GM23338 (cell line): ENCODE measurements at regions not wholly inside any gene's neighbourhood (a gene's known extent, or its start where the extent isn't known, plus 50 kb on each side); places are given as distances from the start of the nearest gene placed in this dataset.
A peak's percentile ranks its signal among the peaks of the same experiment; 100 is the strongest.

Source experiments
- ATAC-seq: fragments of 200-7000 bp; cut with Tn5 transposase; 3 replicates; pipeline ENCODE4 v1.9.1; 2020
- DNase-seq: peaks from one replicate; pipeline ENCODE4 v3.0.0-alpha.2; 2015; ENCODE audit warnings: low spot score
- H2AFZ ChIP-seq: fragments of 200-600 bp; sonication (generic); 2 replicates; pipeline ENCODE4 v1.8.0; 2016; ENCODE audit warnings: antibody characterized with exemption, mild to moderate bottlenecking, moderate library complexity
- H3F3A ChIP-seq: fragments of 200-600 bp; sonication (generic); replicated peaks from 2 replicates; pipeline ENCODE4 v1.8.0; 2017; ENCODE audit warnings: antibody characterized with exemption, mixed run types, low read depth
- H3K27ac ChIP-seq: fragments of 200-600 bp; sonication (generic); 2 replicates; pipeline ENCODE4 v1.6.1; 2016; ENCODE audit warnings: low read depth
- H3K27me3 ChIP-seq: fragments of 200-600 bp; sonication (generic); 2 replicates; pipeline ENCODE4 v1.8.0; 2016; ENCODE audit warnings: mild to moderate bottlenecking, mixed run types, moderate library complexity; ENCODE audit not compliant: insufficient read depth
- H3K36me3 ChIP-seq: fragments of 200-600 bp; sonication (generic); 2 replicates; pipeline ENCODE4 v1.8.0; 2016; ENCODE audit warnings: mild to moderate bottlenecking; ENCODE audit not compliant: insufficient read depth
- H3K4me1 ChIP-seq: fragments of 200-600 bp; sonication (generic); 2 replicates; pipeline ENCODE4 v1.8.0; 2016; ENCODE audit warnings: mild to moderate bottlenecking, moderate library complexity; ENCODE audit not compliant: insufficient read depth
- H3K4me2 ChIP-seq: fragments of 200-600 bp; sonication (generic); 2 replicates; pipeline ENCODE4 v1.7.1; 2017; ENCODE audit warnings: mixed run types
- H3K4me3 ChIP-seq: fragments of 200-600 bp; sonication (generic); 2 replicates; pipeline ENCODE4 v1.6.1; 2016; ENCODE audit warnings: mixed run types
- H3K79me2 ChIP-seq: fragments of 200-600 bp; sonication (generic); replicated peaks from 2 replicates; pipeline ENCODE4 v1.8.0; 2017; ENCODE audit warnings: mild to moderate bottlenecking; ENCODE audit not compliant: insufficient read depth
- H3K9me2 ChIP-seq: fragments of 200-600 bp; sonication (generic); 2 replicates; pipeline ENCODE4 v1.8.0; 2017; ENCODE audit not compliant: insufficient read depth
- H4K20me1 ChIP-seq: fragments of 200-600 bp; sonication (generic); replicated peaks from 2 replicates; pipeline ENCODE4 v1.8.0; 2017; ENCODE audit warnings: mild to moderate bottlenecking; ENCODE audit not compliant: insufficient read depth
- H3K27ac Mint-ChIP-seq: 2 replicates; pipeline ENCODE4 v1.8.0; 2020; ENCODE audit warnings: inconsistent platforms, mild to moderate bottlenecking, moderate library complexity, mixed read lengths
- H3K27me3 Mint-ChIP-seq: 3 replicates; pipeline ENCODE4 v1.8.0; 2022; ENCODE audit warnings: low read depth, mild to moderate bottlenecking, moderate library complexity, mixed read lengths, inconsistent platforms; ENCODE audit not compliant: insufficient read depth, poor library complexity
- H3K36me3 Mint-ChIP-seq: 3 replicates; pipeline ENCODE4 v1.8.0; 2021; ENCODE audit warnings: low read depth, mild to moderate bottlenecking, inconsistent platforms, moderate library complexity, mixed read lengths
- H3K4me1 Mint-ChIP-seq: 3 replicates; pipeline ENCODE4 v1.8.0; 2020; ENCODE audit warnings: mild to moderate bottlenecking, inconsistent platforms, mixed read lengths
- H3K4me3 Mint-ChIP-seq: 3 replicates; pipeline ENCODE4 v1.8.0; 2021; ENCODE audit warnings: moderate library complexity, mild to moderate bottlenecking, inconsistent platforms, mixed read lengths
- H3K9me3 Mint-ChIP-seq: 3 replicates; pipeline ENCODE4 v1.8.0; 2020; ENCODE audit warnings: moderate library complexity, mild to moderate bottlenecking, inconsistent platforms, mixed read lengths
- CREB1 ChIP-seq: fragments of 250-450 bp; sonication (Bioruptor Pico); IDR thresholded peaks from 2 replicates; pipeline ENCODE4 v1.5.0; 2020; ENCODE audit warnings: low read depth, mild to moderate bottlenecking, moderate library complexity
- CTCF ChIP-seq, 2 experiments: fragments of 200-600 bp in 1 of 2; sonication (generic) in 1 of 2; conservative IDR thresholded peaks; 2 replicates each; pipeline versions ENCODE4 v1.5.1 to v1.6.1; 2016 to 2017; ENCODE audit warnings: antibody characterized with exemption in 2 of 2, low read depth in 2 of 2, mild to moderate bottlenecking in 2 of 2, moderate library complexity in 1 of 2
- ETS1 ChIP-seq: IDR thresholded peaks from 2 replicates; pipeline ENCODE4 v1.6.1; 2016; ENCODE audit warnings: antibody characterized with exemption
- EZH2 ChIP-seq: fragments of 200-600 bp; sonication (generic); IDR thresholded peaks from one replicate; pipeline ENCODE4 v1.8.0; 2017; ENCODE audit warnings: antibody characterized with exemption, mild to moderate bottlenecking, low read depth; ENCODE audit not compliant: unreplicated experiment
- EZH2phosphoT487 ChIP-seq: fragments of 200-600 bp; sonication (generic); IDR thresholded peaks from one replicate; pipeline ENCODE4 v1.8.1; 2018; ENCODE audit warnings: antibody characterized with exemption; ENCODE audit not compliant: unreplicated experiment
- JUNB ChIP-seq: IDR thresholded peaks from one replicate; pipeline ENCODE4 v1.6.1; 2016; ENCODE audit warnings: antibody characterized with exemption; ENCODE audit not compliant: unreplicated experiment
- NANOG ChIP-seq: IDR thresholded peaks from 2 replicates; pipeline ENCODE4 v1.6.1; 2016; ENCODE audit warnings: antibody characterized with exemption, borderline replicate concordance
- POLR2AphosphoS5 ChIP-seq: IDR thresholded peaks from 2 replicates; pipeline ENCODE4 v1.6.1; 2016; ENCODE audit warnings: antibody characterized with exemption, low read depth
- REST ChIP-seq: IDR thresholded peaks from one replicate; pipeline ENCODE4 v1.6.1; 2018; ENCODE audit warnings: antibody characterized with exemption; ENCODE audit not compliant: unreplicated experiment
- ZNF114 ChIP-seq: fragments of 250-450 bp; sonication (Bioruptor Pico); IDR thresholded peaks from 2 replicates; pipeline ENCODE4 v1.5.0; 2020; ENCODE audit warnings: mild to moderate bottlenecking, moderate library complexity
- ZNF331 ChIP-seq: fragments of 250-450 bp; sonication (Bioruptor Pico); IDR thresholded peaks from 2 replicates; pipeline ENCODE4 v1.5.0; 2020; ENCODE audit warnings: low read depth, mild to moderate bottlenecking, moderate library complexity
- ZNF462 ChIP-seq: fragments of 250-450 bp; sonication (Bioruptor Pico); IDR thresholded peaks from 2 replicates; pipeline ENCODE4 v1.5.0; 2020; ENCODE audit warnings: mild to moderate bottlenecking, moderate library complexity

GRCh38 chr7:41773756-41774155 is 70.9 kb upstream of the INHBA start:
- TF ChIP-seq POLR2AphosphoS5 (no peak), JUNB (no peak), CREB1 (CRISPR knock-in tag) (no peak), EZH2 (no peak), ZNF114 (no peak), ETS1 (no peak), REST (no peak), ZNF331 (no peak), EZH2phosphoT487 (no peak), NANOG (no peak), CTCF (conservative IDR thresholded peaks at IDR 0.05; ENCODE audit: low read depth in 2 of 2) (no peak), ZNF462 (no peak)
- no peak for ATAC-seq

More at GRCh38 chr7:41773756-41774155, 70.9 kb upstream of the INHBA start:
- Histone ChIP-seq H3K4me1 (no peaks in the 10 kb centered on the region), H3K79me2 (no peaks in the 10 kb centered on the region), H3K27me3 (no peaks in the 10 kb centered on the region), H3F3A (no peaks in the 10 kb centered on the region), H3K36me3 (no peaks in the 10 kb centered on the region), H3K27ac (no peak overlapping the region), H2AFZ (0 out of 2 replicates have a peak overlapping the region, but pooled peaks have one; percentile 43), H3K4me2 (no peak overlapping the region), H3K9me2 (0 out of 2 replicates have a peak, but pooled peaks cover 7% of the 10 kb centered on the region), H4K20me1 (no peaks in the 10 kb centered on the region), H3K4me3 (no peak overlapping the region)
- H3K9me3 Mint-ChIP-seq, result peaks cover 10% of the 10 kb centered on the region; the same call in 2 of the 3 replicates
- no peaks in the 10 kb centered on the region; the same call in 2 of the 3 replicates for H3K4me1 Mint-ChIP-seq
- no peaks in the 10 kb centered on the region for H3K27me3 Mint-ChIP-seq
- H3K36me3 Mint-ChIP-seq, result peaks cover 7% of the 10 kb centered on the region; the same call in 1 of the 3 replicates
- no peak overlapping the region for H3K27ac Mint-ChIP-seq
- H3K4me3 Mint-ChIP-seq, result no peak overlapping the region
- no peak for DNase-seq
